Upper lobe of left lung (tissue), 4 donors: ENCODE measurements at regions not wholly inside any gene's neighbourhood (a gene's known extent, or its start where the extent isn't known, plus 50 kb on each side); places are given as distances from the start of the nearest gene placed in this dataset.

Experiments used
- CTCF ChIP-seq, 6 experiments: fragments of 450-650 bp in 4 of 6; fragments of 200-600 bp in 2 of 6; sonication (generic) in 2 of 6; IDR thresholded peaks; one replicate each; pipeline ENCODE4 v1.5.1; 2016 to 2019; ENCODE audit warnings: antibody characterized with exemption in 6 of 6
- EP300 ChIP-seq, 4 donors: sonication (generic); formaldehyde crosslinking; IDR thresholded peaks; one replicate each; pipeline ENCODE4 v1.5.1; 2017; ENCODE audit warnings: antibody characterized with exemption in 4 of 4, control low read depth in 2 of 4
- POLR2A ChIP-seq, 4 donors: fragments of 450-650 bp; IDR thresholded peaks; one replicate each; pipeline ENCODE4 v1.5.1; 2016 to 2017; ENCODE audit warnings: antibody characterized with exemption in 4 of 4, mild to moderate bottlenecking in 2 of 4
- POLR2AphosphoS5 ChIP-seq, 2 donors: sonication (generic); formaldehyde crosslinking; IDR thresholded peaks; one replicate each; pipeline ENCODE4 v1.5.1; 2017; ENCODE audit warnings: antibody characterized with exemption in 2 of 2

DNA sequence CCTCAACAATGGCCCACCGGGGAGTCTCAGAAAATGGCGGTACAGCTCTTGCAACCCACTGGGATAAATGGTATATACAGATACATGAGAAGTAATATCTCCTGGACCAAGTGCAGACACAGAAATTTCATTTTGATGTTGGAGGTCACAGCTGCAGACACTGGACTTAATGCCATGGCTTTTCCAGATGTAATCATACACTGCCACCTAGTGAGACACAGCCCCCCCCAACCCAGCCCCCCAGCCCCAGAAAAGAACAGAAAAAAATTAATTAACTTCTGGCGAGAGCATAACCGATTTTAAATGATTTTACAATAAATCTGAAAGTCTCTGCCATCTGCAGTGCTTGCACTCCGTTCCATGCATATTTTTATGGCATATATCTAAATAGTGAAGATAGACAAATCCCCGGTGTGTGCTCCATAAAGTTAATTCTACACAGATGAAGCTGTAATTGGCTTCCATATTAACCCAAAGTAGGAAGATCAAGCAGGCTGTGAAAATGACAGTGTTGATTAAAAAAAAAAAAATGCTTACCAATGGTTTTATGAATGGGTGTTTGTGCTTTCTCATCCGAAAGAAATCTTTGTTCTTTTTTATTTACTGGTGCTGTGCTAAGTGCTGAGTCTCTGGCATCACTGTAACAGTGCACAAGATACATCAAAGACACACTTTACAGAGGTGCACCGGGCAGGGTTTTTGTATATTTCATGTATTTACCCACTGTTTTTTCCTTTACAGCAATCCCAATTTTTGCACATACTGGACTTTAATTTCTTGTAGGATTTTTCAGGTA lies 804.1 kb downstream of the TFAP2A start:
- TF ChIP-seq CTCF (IDR thresholded peaks at IDR 0.05) = no peak
- no peak for TF ChIP-seq POLR2AphosphoS5 (IDR thresholded peaks at IDR 0.05)
- TF ChIP-seq POLR2A (IDR thresholded peaks at IDR 0.05) = no peak
- no peak for TF ChIP-seq EP300 (IDR thresholded peaks at IDR 0.05)
